ENCODE measurements at regions not wholly inside any gene's neighbourhood (a gene's known extent, or its start where the extent isn't known, plus 50 kb on each side); places are given as distances from the start of the nearest gene placed in this dataset.

GRCh38 chr17:62194401-62194800, 129.3 kb upstream of the MED13 start:
- Histone ChIP-seq H4K8ac (ENCODE audit: low read length) (no peak overlapping the region), H3K23ac (ENCODE audit: low read length in 2 of 2) (no peak overlapping the region), H3K4ac (ENCODE audit: low read depth in 1 of 2, low read length in 2 of 2) (no peak overlapping the region), H3K4me1 (ENCODE audit: control insufficient read depth, insufficient read depth, low read depth, low read length) (peaks cover 3% of the 10 kb centered on the region), H3K9ac (ENCODE audit: low read length) (no peak overlapping the region), H2BK120ac (ENCODE audit: low read depth, low read length) (no peak overlapping the region), H3K27ac (ENCODE audit: low read length, poor library complexity, severe bottlenecking) (no peak overlapping the region), H3K27me3 (ENCODE audit: control insufficient read depth in 1 of 2, insufficient read depth in 1 of 2, low read length in 2 of 2) (peaks cover 0 to 3% of the 10 kb centered on the region in 2 experiments), H3K4me3 (ENCODE audit: insufficient read depth in 1 of 2, low read depth in 1 of 2, low read length in 2 of 2) (no peak overlapping the region), H3K79me1 (replicated peaks; ENCODE audit: low read length, poor library complexity, severe bottlenecking) (no peaks in the 10 kb centered on the region), H3K36me3 (ENCODE audit: control insufficient read depth in 1 of 2, insufficient read depth in 2 of 2, low read depth in 1 of 2, low read length in 2 of 2) (no peaks in the 10 kb centered on the region), H2BK12ac (ENCODE audit: low read length in 2 of 2) (no peak overlapping the region), H3K14ac (ENCODE audit: low read length in 2 of 2) (no peak overlapping the region), H2BK5ac (ENCODE audit: low read depth, low read length, poor library complexity, severe bottlenecking) (no peak overlapping the region), H2BK15ac (ENCODE audit: low read depth, poor library complexity, severe bottlenecking) (no peak overlapping the region), H3K4me2 (ENCODE audit: low read length, poor library complexity, severe bottlenecking) (no peak overlapping the region), H3K9me3 (ENCODE audit: control insufficient read depth, low read length) (no peaks in the 10 kb centered on the region), H2AK5ac (ENCODE audit: low read length, severe bottlenecking) (no peak overlapping the region), H2AFZ (ENCODE audit: low read depth, low read length) (no peak overlapping the region), H3K18ac (ENCODE audit: low read depth in 1 of 2, low read length in 2 of 2) (no peak overlapping the region), H4K91ac (ENCODE audit: low read length) (no peak overlapping the region)
- no peak for DNase-seq
- WGBS, result 86% methylated on average over 4 of the region's 4 CpGs

- Histone ChIP-seq H2BK5ac (ENCODE audit: low read depth, low read length, poor library complexity, severe bottlenecking) (no peak overlapping the region), H3K27ac (ENCODE audit: low read length, poor library complexity, severe bottlenecking) (no peak overlapping the region)
These were observed 128.2 kb upstream of the MED13 start for GRCh38 chr17:62193249-62193648.

GRCh38 chr17:62191390-62192361, 126.6 kb upstream of the MED13 start:
- H3K4me2 ChIP-seq (ENCODE audit: low read length, poor library complexity, severe bottlenecking), result no peak overlapping the region
- H3K9ac ChIP-seq (ENCODE audit: low read length), result no peak overlapping the region
- H3K79me1 ChIP-seq (replicated peaks; ENCODE audit: low read length, poor library complexity, severe bottlenecking), result no peaks in the 10 kb centered on the region
- H2BK120ac ChIP-seq (ENCODE audit: low read depth, low read length), result no peak overlapping the region
- no peak overlapping the region for H4K8ac ChIP-seq (ENCODE audit: low read length)
- H2BK5ac ChIP-seq (ENCODE audit: low read depth, low read length, poor library complexity, severe bottlenecking), result no peak overlapping the region
- H2BK12ac ChIP-seq (ENCODE audit: low read length in 2 of 2), result no peak overlapping the region
- H3K36me3 ChIP-seq (ENCODE audit: control insufficient read depth in 1 of 2, insufficient read depth in 2 of 2, low read depth in 1 of 2, low read length in 2 of 2), result no peaks in the 10 kb centered on the region
- H3K14ac ChIP-seq (ENCODE audit: low read length in 2 of 2), result no peak overlapping the region
- H3K27me3 ChIP-seq (ENCODE audit: control insufficient read depth in 1 of 2, insufficient read depth in 1 of 2, low read length in 2 of 2), result no peaks in the 10 kb centered on the region
- DNase-seq, result no peak
- no peaks in the 10 kb centered on the region for H3K9me3 ChIP-seq (ENCODE audit: control insufficient read depth, low read length)
- no peak overlapping the region for H3K18ac ChIP-seq (ENCODE audit: low read depth in 1 of 2, low read length in 2 of 2)
- no peak overlapping the region for H2AK5ac ChIP-seq (ENCODE audit: low read length, severe bottlenecking)
- H3K4me1 ChIP-seq (ENCODE audit: control insufficient read depth, insufficient read depth, low read depth, low read length), result peaks cover 3% of the 10 kb centered on the region
- no peak overlapping the region for H3K27ac ChIP-seq (ENCODE audit: low read length, poor library complexity, severe bottlenecking)
- H2BK15ac ChIP-seq (ENCODE audit: low read depth, poor library complexity, severe bottlenecking), result no peak overlapping the region
- no peak overlapping the region for H2AFZ ChIP-seq (ENCODE audit: low read depth, low read length)
- no peak overlapping the region for H3K23ac ChIP-seq (ENCODE audit: low read length in 2 of 2)
- no peak overlapping the region for H3K4me3 ChIP-seq (ENCODE audit: insufficient read depth in 1 of 2, low read depth in 1 of 2, low read length in 2 of 2)
- H3K4ac ChIP-seq (ENCODE audit: low read depth in 1 of 2, low read length in 2 of 2), result no peak overlapping the region
- H4K91ac ChIP-seq (ENCODE audit: low read length), result no peak overlapping the region
- WGBS, result 89% methylated on average over 13 of the region's 17 CpGs

More at GRCh38 chr17:62193249-62193648, 128.2 kb upstream of the MED13 start:
- 95% methylated on average over 4 of the region's 4 CpGs for WGBS
- no peak overlapping the region for H3K4ac ChIP-seq (ENCODE audit: low read depth in 1 of 2, low read length in 2 of 2)
- no peaks in the 10 kb centered on the region for H3K79me1 ChIP-seq (replicated peaks; ENCODE audit: low read length, poor library complexity, severe bottlenecking)
- no peak for DNase-seq
- H3K4me1 ChIP-seq (ENCODE audit: control insufficient read depth, insufficient read depth, low read depth, low read length), result peaks cover 3% of the 10 kb centered on the region
- no peak overlapping the region for H2AFZ ChIP-seq (ENCODE audit: low read depth, low read length)
- no peak overlapping the region for H2BK15ac ChIP-seq (ENCODE audit: low read depth, poor library complexity, severe bottlenecking)
- H3K9ac ChIP-seq (ENCODE audit: low read length), result no peak overlapping the region
- H3K36me3 ChIP-seq (ENCODE audit: control insufficient read depth in 1 of 2, insufficient read depth in 2 of 2, low read depth in 1 of 2, low read length in 2 of 2), result no peaks in the 10 kb centered on the region
- H4K91ac ChIP-seq (ENCODE audit: low read length), result no peak overlapping the region
- peaks cover 0 to 2% of the 10 kb centered on the region in 2 experiments for H3K27me3 ChIP-seq (ENCODE audit: control insufficient read depth in 1 of 2, insufficient read depth in 1 of 2, low read length in 2 of 2)
- no peak overlapping the region for H2BK12ac ChIP-seq (ENCODE audit: low read length in 2 of 2)
- no peak overlapping the region for H4K8ac ChIP-seq (ENCODE audit: low read length)
- H3K14ac ChIP-seq (ENCODE audit: low read length in 2 of 2), result no peak overlapping the region
- H2AK5ac ChIP-seq (ENCODE audit: low read length, severe bottlenecking), result no peak overlapping the region
- no peak overlapping the region for H3K4me3 ChIP-seq (ENCODE audit: insufficient read depth in 1 of 2, low read depth in 1 of 2, low read length in 2 of 2)
- H2BK120ac ChIP-seq (ENCODE audit: low read depth, low read length), result no peak overlapping the region
- no peak overlapping the region for H3K23ac ChIP-seq (ENCODE audit: low read length in 2 of 2)
- H3K18ac ChIP-seq (ENCODE audit: low read depth in 1 of 2, low read length in 2 of 2), result no peak overlapping the region
- H3K4me2 ChIP-seq (ENCODE audit: low read length, poor library complexity, severe bottlenecking), result no peak overlapping the region
- H3K9me3 ChIP-seq (ENCODE audit: control insufficient read depth, low read length), result no peaks in the 10 kb centered on the region

GRCh38 chr17:62189377-62189776, 124.3 kb upstream of the MED13 start:
- Histone ChIP-seq H2BK5ac (ENCODE audit: low read depth, low read length, poor library complexity, severe bottlenecking) (no peak overlapping the region), H3K4me3 (ENCODE audit: insufficient read depth in 1 of 2, low read depth in 1 of 2, low read length in 2 of 2) (no peak overlapping the region), H3K27ac (ENCODE audit: low read length, poor library complexity, severe bottlenecking) (no peak overlapping the region), H3K9me3 (ENCODE audit: control insufficient read depth, low read length) (no peaks in the 10 kb centered on the region), H2BK15ac (ENCODE audit: low read depth, poor library complexity, severe bottlenecking) (no peak overlapping the region), H3K14ac (ENCODE audit: low read length in 2 of 2) (no peak overlapping the region), H3K9ac (ENCODE audit: low read length) (no peak overlapping the region), H4K8ac (ENCODE audit: low read length) (no peak overlapping the region), H3K79me1 (replicated peaks; ENCODE audit: low read length, poor library complexity, severe bottlenecking) (no peaks in the 10 kb centered on the region), H2AFZ (ENCODE audit: low read depth, low read length) (no peak overlapping the region), H3K4me1 (ENCODE audit: control insufficient read depth, insufficient read depth, low read depth, low read length) (peaks cover 3% of the 10 kb centered on the region), H3K36me3 (ENCODE audit: control insufficient read depth in 1 of 2, insufficient read depth in 2 of 2, low read depth in 1 of 2, low read length in 2 of 2) (no peaks in the 10 kb centered on the region), H2BK12ac (ENCODE audit: low read length in 2 of 2) (no peak overlapping the region), H3K23ac (ENCODE audit: low read length in 2 of 2) (no peak overlapping the region), H4K91ac (ENCODE audit: low read length) (no peak overlapping the region), H3K27me3 (ENCODE audit: control insufficient read depth in 1 of 2, insufficient read depth in 1 of 2, low read length in 2 of 2) (no peaks in the 10 kb centered on the region), H2AK5ac (ENCODE audit: low read length, severe bottlenecking) (no peak overlapping the region), H3K4ac (ENCODE audit: low read depth in 1 of 2, low read length in 2 of 2) (no peak overlapping the region), H3K18ac (ENCODE audit: low read depth in 1 of 2, low read length in 2 of 2) (no peak overlapping the region), H2BK120ac (ENCODE audit: low read depth, low read length) (no peak overlapping the region), H3K4me2 (ENCODE audit: low read length, poor library complexity, severe bottlenecking) (no peak overlapping the region)
- 92% methylated on average over 4 of the region's 6 CpGs for WGBS
- no peak for DNase-seq

Measured in mesenchymal stem cell (in vitro differentiated cells and primary cell).